HG03103 (cell line): ENCODE measurements at regions not wholly inside any gene's neighbourhood (a gene's known extent, or its start where the extent isn't known, plus 50 kb on each side); places are given as distances from the start of the nearest gene placed in this dataset.
"Not testable (repeated sequence)": the region's sequence is repeated elsewhere in the genome, so short reads cannot be mapped to it uniquely, and the experiment has no call there.

ENCODE experiments used
- ATAC-seq: cut with Tn5 transposase; IDR thresholded peaks from one replicate; pipeline ENCODE4 v1.9.1; 2021; ENCODE audit warnings: low read depth; ENCODE audit not compliant: unreplicated experiment

DNA sequence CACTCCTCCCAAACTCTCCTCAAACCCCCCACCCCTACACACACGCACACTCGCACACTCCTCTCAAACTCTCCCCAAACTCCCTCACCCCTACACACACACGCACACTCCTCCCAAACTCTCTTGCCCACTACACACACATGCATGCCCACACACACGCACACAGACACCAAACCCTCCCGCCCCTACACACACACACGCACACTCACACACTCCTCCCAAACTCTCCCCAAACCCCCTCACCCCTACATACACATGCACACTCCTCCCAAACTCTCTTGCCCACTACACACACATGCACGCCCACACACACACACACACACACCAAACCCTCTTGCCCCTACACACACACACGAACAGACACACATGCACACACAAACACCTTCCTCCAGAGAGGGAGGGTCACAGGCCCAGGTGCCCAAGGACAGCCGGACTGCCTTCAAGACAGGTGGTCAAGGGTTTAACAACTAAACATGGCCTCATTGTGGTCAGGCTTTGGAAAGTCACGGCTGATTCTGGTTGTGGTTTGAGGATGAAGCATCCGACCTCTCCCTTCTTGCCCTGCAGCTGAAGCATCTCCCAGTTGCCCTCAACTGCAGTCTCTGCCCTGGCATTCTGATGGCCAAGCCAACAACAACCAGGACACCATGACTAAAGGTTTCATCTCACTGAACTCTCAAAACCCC lies 72.3 kb upstream of the SNTG2 start:
- no peak for ATAC-seq

DNA sequence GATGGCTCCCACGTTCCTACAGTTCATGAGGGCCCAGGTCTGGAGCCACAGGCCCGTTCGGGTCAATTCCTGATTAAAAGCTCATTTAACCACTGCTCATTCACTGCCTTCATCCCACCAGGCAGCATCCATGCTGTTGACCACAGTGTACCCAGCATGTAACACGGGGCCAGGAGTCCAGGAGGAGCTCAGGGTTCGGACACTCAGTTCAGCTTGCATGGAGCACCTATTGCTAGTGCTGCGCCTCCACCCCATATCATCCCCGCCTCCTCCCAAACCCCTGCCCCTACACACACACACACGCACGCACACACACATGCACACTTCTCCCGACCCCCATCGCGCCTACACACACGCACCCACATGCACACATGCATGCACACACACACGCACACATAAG lies 72.9 kb upstream of the SNTG2 start:
- no peak for ATAC-seq

GRCh38 chr2:875687-876615 lies 74.7 kb upstream of the SNTG2 start:
- no peak for ATAC-seq

DNA sequence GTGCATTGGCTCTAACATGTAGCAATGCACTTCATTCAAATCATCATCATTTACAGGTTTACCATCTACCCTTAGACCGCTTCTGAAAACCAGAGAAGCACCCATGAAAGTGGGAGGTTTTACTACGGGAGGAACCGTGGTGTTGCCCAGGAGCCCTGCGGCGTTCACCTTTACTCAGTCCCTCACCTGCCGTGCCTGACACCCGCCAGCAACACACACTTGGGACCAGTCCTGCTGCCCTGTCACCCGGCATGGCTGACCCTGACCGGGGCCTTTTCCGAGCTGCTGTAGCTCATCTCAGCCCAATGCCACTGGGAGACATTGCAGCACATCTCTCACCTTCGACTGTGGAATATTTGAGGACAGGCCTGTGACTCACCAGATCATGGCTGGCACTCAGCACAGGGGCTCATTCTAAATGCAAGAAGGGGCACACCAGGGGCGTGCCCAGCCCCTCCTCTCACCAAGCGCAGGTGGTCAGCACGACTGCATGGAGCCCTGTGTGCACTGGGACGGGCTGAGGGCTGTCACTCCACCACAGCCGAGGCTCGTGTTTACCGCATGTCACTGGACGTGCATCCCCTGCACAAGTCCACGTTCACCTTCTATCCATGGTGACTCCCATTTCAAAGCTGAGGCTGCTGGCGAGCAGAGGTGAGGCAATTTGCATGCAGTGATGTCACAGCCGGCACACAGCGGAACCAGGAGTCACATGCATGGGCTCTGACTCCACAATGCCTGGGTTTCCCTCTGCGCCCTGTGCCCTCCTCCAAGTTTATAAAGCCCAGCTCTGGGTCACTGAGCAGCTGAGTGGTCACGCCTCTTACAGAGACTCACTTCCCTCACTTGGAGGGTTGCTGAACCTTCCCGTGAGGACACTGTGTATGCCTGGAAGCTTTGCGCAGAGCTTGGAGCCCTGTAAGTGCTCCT lies 76.7 kb upstream of the SNTG2 start:
- ATAC-seq: no peak

GRCh38 chr2:873027-873426 lies 77.6 kb upstream of the SNTG2 start:
- no peak for ATAC-seq

DNA sequence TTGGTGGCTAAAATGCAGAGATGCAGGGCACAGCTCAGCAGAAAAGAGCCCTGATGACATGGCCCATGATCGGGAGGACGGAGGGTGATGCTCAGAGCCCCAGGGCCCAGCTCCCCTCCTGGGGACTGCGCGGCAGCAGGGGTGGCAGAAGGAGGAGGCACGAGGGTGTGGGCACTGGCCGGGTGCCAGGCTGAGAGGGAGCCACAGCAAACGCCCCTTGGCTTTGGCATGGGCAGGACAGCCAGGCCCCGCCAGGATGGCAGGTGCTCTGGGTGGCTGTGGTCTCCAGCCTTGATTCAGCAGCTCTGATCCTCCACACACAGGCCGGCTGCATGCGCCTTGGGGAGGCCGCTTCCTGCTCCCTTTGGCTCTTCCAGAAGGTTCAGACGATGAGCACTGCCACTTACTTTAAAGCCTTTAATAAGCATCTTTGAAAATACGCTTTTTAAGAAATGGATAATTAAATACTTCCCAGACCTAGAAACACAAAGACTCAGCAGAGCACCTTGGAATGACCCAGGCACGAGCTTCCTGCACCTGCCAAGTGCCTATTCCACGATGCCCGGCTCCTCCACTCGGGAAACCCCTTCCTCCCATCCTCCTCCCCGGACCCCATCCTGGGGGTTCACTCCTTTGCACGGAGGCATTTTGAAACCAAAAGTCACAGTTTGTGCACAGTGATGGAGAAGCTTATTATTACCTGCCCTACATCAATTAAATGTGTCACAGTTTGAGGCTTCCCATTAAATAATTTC lies 78.5 kb upstream of the SNTG2 start:
- ATAC-seq: no peak

- ATAC-seq: no peak
These were observed 79.4 kb upstream of the SNTG2 start for GRCh38 chr2:871175-871727.

GRCh38 chr2:870426-870825 lies 80.2 kb upstream of the SNTG2 start:
- ATAC-seq: no peak

DNA sequence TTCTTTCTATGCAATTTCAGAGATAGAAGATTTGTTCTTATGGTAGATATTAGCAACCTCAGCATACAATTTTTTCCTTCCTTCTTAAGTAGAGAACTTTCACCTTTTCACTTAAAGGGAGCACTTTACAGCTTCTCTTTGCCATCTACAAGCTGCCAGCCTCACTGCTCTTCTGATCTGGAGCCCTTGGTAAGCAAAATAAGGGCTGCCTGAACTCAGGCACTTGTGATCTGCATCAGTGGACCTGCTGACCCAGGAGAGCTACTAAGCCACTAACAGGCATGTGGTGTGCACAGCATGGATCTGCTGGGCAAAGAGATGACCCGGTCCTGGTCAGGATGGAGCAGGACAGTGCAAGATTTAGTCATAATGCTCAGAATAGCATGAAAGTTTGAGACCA lies 80.8 kb upstream of the SNTG2 start:
- no peak for ATAC-seq

GRCh38 chr2:869357-869871 lies 81.2 kb upstream of the SNTG2 start:
- ATAC-seq: no peak

- ATAC-seq: not testable (repeated sequence)
These were observed 81.8 kb upstream of the SNTG2 start for GRCh38 chr2:868857-869256.

GRCh38 chr2:867296-867695 lies 83.4 kb upstream of the SNTG2 start:
- no peak for ATAC-seq

- no peak for ATAC-seq
These were observed 83.8 kb upstream of the SNTG2 start for GRCh38 chr2:866887-867286.

DNA sequence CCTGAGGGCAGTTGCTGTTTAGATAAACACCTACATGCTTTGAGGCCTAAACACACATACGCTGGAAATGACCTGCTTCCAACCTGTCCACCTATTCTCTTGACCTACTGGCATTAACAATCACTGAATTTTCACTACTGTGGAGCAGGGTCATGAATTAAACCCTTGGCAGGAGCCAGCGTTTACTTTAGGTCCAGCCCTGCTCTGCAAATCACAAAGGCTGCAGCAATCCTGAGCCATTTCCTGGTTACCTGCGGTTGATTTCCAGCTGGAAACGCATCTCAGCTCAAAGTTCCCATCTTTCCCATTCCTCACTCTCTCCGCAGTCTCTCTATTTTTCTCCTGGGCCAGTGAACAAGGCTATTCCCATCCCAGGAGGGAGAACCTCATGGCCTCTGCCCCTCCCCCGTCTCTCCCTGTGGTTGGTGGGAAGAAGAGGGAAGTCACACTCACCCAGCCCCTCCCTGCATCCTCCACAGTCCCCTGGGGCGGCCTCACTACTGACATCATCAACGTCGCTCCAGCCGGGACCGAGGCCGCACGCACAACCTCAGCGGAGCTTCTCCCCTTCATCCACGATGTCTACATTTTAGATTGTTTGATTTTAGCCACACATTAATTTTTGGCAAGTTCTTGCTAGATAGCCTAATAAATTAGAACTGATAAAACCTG lies 84.5 kb upstream of the SNTG2 start:
- ATAC-seq: no peak

- ATAC-seq: no peak
These were observed 86.0 kb upstream of the SNTG2 start for GRCh38 chr2:864501-865106.

DNA sequence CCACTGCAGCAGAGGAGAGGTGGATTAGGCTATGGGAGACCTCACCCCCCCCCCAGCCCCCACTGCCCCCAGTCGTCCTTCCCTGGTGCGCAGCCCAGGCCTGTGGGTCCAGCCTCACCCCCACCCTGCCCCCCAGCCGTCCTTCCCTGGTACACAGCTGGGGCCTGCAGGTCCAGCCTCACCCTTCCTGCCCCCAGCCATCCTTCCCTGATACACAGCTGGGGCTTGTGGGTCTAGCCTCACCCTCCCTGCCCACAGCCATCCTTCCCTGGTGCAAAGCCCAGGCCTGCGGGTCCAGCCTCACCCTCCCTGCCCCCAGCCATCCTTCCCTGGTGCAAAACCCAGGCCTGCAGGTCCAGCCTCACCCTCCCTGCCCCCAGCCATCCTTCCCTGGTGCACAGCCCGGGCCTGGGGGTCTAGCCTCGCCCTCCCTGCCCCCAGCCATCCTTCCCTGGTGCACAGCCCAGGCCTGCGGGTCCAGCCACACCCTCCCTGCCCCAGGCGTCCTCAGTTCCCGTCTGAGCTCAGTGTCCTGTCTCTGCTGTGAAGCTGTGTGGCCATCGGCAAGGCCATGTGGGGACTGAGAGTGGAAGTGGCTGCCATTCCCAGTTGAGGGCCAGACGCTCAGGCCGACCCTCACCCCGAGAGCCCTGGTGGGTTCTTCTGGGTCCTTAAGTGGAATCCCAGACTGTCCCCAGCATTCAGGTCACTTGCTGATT lies 86.8 kb upstream of the SNTG2 start:
- no peak for ATAC-seq

- ATAC-seq: no peak
These were observed 87.8 kb upstream of the SNTG2 start for GRCh38 chr2:862731-863466.

- no peak for ATAC-seq
These were observed 88.3 kb upstream of the SNTG2 start for GRCh38 chr2:862355-862687.
